CMK (cell line): ENCODE measurements at regions not wholly inside any gene's neighbourhood (a gene's known extent, or its start where the extent isn't known, plus 50 kb on each side); places are given as distances from the start of the nearest gene placed in this dataset.

Experiments
- DNase-seq: peaks from one replicate; pipeline ENCODE4 v3.0.0-alpha.2; 2010; ENCODE audit warnings: low read depth

DNA sequence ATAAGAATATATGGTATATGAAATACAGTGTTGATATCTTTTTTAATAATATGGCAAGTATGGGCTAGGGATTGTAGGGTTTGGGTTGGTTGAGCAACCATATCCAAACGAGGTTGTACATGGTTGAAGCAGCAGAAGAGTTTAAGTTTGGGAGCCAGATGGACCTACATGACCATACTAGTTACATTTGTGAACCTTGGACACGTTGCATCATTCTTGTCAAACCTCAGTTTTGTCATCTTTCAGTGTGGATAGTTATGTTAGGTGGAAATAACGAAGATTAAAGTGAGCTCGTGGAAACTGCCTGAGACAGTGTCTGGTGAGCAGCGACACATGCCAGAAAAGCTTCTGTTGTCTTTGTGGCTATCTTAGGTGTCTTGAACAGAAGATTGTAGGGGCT lies 307.1 kb upstream of the KIRREL3 start:
- DNase-seq: no peak

DNA sequence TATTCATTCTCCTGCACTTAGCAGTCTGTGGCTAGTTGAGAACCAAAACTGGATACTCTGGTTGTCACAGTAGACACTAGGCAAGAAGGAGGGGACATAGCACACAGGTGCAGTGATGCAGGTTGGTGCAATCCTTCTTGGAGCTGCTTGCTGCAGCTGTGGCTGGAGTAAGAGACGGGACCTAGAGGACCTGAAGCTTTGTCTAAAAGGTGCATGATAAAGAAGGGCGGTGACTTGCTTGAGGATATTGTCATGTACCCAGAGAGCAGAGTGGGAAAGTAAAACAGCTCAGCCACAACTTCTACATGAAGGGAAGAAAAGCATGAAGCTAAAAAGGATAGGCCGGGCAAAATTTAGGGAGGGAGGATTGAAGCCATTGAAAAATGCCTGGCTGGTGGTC lies 304.1 kb upstream of the KIRREL3 start:
- no peak for DNase-seq

DNA sequence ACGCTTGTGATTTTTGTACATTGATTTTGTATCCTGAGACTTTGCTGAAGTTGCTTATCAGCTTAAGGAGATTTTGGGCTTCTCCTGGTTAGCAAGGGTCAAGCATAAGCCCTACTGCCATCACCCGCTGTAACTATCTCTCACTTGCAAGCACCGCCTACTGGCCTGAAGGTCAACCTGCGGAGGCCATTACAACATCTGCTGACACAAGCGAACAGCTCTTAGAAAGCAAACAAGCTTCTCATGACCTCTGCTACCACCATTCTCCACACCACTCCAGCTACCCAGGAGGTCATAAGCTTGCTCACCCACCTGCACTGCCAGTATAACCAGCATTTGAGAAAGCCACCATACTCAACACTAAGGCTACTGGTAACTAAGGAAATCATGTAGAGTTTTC lies 288.4 kb upstream of the KIRREL3 start:
- DNase-seq: no peak

DNA sequence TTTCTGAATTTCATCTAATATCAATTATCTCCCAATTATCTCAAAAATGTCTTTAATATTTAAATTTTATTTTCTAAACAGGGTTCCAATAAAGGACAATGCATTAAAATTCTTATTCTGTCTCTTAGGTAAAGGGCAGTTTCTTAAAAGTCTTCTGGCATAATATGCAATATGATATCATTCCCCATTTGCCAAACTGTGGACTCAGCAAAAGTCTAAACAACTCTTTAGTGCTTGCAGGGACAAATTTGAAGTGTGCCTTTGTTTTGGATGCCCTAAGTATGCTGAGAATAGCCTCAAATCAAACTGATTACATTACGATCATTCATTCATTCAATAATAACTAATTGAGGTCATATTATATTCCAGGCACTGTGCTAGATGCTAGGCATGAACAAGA lies 281.0 kb upstream of the KIRREL3 start:
- DNase-seq: no peak

DNA sequence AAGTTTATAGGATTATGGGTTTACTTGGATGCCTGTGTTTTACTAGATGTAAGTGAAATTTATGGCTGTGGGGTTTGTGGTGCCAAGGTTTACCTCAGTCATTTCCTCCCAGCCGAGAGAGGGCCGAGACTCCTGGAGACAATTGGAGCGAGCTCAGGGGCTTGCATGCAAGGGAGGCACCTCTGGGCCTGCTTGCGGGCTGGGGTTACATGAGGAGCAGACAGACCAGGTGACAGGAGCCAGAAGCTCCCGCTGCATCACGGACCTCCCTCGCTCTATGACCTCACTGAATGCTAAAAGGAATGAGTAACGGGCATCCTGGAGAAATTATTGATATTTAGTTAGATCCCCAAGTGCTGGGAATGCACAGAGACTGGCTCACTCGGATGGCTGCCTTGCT lies 275.2 kb upstream of the KIRREL3 start:
- DNase-seq: no peak

DNA sequence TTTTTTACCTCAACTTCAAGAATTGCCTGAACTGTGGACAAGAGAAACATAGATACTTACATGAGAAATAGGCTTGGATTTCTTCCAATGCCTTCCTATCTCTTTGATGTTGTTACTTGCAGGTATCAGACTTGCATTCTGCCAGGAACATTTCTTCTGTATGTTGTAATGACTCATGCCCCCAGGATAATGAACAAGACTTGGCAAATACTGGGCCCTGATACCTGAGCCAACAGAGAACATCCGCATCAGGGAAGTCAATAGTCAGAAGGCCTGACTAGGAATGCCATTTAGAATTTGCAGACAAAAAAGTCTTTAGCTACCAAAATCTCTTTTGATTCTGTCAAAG lies 273.7 kb upstream of the KIRREL3 start:
- no peak for DNase-seq

DNA sequence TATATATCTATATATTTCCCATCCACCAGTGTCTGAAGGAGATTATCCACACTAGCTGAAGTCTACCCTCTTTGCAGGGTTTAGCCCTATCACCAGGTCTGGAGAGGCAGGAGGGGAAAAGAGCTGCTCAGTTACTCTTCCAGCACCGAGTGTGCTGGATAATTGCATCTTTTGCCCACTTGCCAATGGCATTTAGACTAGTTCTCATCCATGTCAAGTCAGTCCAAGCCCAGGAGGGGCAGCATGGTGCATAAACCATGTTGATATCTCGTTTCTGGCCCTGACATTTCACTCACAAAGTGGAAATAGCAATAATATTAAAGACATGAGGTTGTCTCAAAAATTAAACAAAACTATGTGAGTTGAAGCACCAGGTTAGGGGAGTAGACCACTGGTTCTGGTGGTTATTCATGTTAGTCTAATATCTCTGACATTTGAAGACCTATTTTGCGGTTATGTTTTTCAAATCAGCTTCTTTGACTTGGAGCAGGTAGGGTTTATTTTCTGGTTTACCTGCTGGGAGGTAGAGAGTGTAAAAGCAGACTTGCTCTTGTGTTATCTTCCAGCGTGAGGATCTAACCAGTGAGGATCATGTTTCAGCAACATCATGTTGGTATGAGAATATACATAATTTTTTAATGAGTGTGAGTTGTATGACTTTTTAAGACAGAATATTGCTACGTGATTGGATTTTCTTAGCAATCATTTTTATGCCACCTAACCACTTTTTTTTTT lies 273.2 kb upstream of the KIRREL3 start:
- no peak for DNase-seq

DNA sequence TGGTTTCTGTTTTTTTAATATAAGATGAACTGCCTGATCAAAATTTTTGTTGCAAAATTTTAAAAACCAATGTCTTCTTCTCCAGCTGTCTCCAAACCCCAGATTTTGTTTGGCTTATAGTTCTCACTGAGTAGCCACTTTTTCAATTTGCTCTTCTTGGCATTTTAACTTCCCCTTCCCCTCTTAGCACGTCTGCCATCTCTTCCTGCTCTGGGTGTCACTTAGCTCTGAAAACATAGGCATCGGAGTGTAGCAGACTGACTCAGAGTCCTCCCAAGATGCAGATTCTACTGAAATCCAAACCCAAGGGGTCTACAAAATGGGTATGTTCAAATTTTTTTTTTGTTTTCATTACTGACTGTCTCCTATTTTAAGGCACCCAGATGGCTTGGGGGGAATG lies 270.3 kb upstream of the KIRREL3 start:
- DNase-seq: no peak

DNA sequence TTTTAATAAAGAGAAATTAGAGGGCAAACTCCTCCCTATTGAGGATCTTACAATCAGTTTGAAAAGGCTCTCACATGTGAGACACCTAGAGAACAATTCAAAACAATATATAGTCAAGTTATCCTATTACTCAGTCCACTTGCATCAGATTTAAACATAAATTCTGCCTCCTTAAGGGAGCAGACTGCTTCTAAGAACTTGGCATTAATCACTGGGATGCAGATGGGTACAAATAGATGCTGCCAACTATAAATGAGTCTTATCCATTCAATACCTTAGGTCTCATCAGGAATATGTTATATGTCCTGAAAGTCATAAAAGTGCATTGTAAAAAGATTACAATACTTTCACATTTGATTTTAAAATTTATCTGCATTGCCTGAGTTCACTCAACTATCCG lies 269.3 kb upstream of the KIRREL3 start:
- no peak for DNase-seq

DNA sequence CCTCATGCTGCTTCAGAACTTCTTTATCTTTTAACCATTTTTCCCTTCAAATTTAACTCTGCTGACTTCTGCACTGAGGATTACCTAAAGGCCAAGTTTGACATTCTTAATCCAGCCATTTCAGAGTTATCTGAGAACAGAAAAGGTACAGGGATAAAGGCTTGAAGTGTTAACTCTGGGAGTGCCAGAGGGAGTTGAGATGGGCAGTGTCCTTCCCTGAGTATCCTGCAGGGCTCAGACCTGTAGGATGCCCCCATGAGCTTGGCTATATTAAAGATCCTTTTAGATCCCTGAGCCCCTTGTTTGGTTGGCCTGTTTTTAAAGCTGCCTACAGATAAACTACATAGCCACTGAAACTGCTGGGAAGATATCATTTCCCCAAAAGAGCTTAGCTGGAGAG lies 268.4 kb upstream of the KIRREL3 start:
- DNase-seq: no peak

DNA sequence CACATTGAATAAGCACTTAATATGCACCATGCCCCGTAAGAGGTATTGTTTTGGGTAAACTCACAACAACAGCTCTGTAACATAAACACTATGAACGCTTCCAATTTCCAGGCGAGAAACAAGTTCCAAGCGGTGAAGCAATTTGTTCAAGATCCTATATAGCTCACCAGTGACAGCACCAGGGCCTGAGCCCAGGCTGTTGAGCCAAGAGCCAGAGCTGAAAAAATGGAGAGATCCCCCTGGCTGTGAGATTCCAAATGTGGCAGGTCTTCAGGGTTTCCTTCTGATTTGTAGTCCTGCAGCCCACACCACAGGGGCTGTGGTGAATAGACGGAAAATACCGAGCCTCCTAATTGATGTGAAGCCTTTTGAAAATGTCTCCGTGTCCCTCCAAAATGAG lies 268.0 kb upstream of the KIRREL3 start:
- DNase-seq: no peak

DNA sequence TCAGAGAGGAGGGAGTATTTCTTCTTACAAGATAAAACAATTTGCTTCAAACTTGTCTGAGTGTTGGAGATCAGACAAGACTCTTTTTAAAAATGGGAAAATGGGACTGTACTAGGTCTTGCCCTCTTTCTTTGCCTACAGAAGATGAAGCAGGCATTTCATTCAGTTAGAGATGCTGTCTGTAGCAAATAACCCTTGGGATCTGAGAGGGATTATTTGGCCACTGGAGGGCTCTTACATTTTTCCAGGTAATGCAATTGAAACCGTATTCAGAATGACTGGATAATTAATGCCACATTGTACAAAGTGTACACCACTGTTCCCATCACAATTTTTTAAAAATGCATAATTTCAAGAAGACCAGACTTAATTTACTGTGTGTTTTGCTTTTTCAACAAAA lies 258.5 kb upstream of the KIRREL3 start:
- no peak for DNase-seq

DNA sequence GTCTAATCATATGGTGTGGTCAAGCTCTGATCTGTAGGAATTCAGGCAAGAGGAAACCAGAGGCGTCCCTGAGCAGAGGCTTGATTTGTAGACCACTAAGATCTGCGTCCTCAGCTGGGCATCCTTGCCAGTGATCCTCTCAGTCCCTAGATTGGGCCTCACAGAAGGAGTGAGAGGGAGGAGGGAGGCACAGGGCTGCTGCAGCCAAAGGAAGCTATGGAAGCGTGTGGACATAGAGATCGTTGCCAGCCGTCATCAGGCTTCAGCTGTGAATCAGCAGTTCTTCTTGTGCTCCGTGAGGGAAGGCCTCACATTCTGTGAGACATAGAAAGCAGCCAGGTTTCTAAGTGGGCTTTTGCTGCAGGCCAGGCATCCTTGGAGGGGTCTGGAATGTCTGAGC lies 254.6 kb upstream of the KIRREL3 start:
- no peak for DNase-seq

DNA sequence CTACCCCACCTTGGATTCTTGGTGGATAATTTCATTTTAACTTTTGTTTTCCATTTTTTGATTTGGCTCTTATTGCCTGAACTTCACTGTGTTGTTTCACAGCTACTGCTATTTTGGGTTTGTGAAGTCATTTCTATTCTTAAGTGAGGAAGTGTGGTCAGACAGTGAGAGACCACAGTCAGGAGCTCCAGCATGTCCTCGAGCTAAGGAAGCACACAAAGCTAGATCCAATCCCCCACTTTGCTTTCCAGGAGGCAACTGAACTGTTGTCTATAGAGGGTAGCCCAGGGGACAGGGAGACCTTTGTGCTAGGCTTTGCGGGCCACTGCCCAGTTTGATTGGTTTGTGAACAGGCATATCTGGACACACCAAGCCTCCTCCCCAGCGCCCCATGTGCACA lies 251.8 kb upstream of the KIRREL3 start:
- no peak for DNase-seq

DNA sequence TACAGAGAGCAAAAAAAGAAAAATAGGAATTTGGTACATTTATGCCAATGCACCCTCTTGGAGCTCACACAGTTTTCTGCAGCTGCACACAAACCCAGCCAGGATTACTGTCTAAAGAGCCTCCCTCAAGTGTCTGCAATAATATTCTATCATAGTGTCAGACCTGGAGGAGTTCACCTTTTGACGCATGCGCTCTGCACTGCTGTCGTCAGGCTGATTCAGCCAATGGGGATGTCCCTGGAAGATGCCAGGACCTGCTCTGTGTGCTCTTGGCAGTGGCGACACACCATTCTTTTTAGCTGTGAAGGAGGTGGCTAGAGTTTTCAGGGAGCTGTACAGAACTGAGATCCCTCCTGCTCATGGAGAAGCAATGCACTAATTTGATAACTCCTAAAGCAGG lies 249.0 kb upstream of the KIRREL3 start:
- no peak for DNase-seq

DNA sequence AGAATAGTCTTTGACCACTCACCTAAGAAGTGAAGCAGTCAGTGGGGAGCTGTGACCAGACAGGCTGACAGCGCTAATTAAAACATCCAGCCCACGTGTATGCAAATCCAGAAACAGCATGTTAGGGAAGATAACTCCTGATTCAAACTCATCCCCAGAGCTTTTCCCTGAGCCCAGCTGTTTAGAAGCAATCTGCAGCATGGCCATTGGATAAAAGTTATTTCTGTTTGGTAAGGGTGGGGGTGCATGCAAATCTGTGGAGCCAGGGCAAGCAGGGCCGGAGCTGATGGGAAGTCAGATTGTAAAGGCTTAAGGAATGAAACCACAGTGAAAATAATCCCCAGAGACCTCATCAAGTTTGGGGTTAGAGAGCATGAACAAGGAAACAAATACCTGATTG lies 247.9 kb upstream of the KIRREL3 start:
- no peak for DNase-seq

DNA sequence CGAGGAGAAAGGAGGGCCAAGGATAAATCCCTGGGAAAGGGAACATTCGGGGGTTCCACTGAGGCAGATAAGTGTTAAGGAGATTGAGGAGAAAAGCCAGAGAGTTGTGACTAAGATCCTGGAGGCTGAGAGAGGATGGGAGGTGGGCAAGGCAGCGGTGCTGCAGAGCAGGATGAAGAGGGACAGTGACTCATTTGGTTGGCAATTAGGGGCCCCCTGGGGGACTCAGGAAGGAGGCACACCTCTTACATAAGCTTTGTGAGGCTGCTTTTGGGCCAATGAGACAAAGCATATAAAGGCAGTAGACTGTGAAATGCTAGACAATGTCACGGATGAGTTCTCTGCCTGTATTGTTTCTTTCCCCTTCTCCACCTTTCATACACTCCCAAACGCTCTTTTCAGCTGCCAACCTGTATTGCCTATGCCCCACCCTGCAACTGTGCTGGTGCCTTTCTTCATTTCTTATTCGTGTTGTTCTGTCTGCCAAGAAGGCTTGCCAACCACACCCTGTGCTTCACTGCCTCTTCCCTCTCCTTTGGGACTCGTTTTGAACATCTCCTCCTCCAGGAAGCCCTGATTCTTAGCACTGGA lies 246.8 kb upstream of the KIRREL3 start:
- no peak for DNase-seq

DNA sequence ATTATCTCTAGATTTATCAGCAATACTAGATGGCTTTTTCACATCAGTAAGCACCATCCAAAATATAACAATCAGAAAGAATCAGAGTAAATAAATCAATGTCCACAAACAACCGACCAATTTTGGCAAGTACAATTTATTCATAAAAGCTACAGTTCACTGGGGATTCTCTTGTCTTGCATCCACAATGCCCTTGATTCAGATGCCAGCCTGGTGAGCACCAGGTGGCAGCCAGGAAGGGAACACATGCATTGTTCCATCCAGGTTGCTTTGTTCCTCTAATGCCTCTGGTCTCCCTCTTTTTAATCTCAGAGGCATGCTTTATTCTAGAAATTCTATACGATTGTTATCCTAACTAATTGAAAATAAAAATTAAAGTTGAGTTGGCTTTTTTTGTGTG lies 242.1 kb upstream of the KIRREL3 start:
- no peak for DNase-seq

DNA sequence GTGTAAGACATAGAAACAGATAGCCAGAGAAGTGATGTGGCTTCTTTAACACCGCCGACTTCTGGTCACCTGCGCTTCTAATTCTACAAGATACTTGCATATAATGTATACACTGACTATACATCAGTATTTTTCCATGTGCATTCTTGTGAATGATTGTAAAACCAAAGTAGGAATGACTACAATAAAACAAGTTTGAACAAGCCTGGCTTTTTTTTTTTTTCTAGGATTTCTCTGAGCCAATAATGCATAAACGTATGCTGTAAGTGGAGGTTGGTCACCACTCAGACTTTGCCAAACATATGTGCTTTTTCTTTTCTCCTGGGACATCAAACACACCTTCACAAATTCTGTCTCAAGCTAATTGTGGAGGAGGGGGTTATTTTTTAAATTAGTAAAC lies 237.8 kb upstream of the KIRREL3 start:
- DNase-seq: no peak

DNA sequence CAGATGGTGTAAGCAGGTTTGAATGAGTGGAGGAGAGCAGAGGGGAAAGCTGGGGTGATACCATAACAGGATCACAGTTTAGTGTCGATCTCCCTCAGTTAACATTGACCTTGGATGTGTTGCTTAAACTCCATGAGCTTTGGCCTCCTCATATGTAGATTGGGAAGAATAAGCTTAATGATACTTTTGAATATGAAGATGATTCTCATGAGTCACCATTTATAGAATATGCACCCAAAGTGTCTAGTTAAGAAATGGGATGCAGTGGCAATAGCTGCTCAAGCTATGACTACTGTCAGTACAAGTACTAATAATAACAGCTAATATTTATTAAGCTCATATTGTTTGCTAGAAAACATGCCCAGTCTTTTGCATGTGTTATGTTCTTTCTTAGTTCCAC lies 236.2 kb upstream of the KIRREL3 start:
- DNase-seq: no peak

DNA sequence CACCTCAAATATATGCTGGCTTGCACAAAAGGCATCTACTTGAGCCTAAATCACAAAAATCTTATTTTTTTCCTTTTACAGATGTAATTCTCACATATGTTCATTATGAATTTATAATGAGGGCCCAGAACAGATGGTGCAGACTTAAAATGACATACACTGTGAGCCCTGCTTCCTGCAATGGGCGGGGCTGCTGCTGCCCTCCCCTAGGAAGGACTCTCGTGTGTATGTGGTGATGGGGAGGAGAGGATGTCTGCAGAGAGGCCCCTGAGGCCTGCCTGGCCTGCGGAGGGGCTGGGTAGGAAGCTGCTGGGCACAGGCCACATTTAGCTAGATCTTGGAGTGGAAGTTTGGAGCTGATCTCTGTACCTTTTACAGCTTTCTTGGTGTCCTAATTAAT lies 233.4 kb upstream of the KIRREL3 start:
- no peak for DNase-seq

DNA sequence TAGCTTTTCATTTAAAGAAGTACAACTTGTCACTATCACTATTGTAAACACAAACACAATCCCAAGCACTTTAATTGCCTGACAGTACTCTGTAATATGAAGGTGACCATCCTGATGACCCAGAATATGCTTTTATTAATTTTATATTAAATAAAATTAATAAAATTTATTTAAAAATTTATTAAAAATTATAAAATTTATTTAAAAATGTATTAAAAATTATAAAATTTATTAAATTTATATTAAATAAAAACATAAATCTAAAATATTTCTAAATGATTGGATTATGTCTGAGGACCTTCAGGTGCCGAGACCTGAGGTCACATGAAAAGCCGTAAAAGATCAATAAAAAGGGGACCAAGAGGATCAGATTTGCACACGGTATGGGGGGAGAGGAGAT lies 229.8 kb upstream of the KIRREL3 start:
- no peak for DNase-seq

DNA sequence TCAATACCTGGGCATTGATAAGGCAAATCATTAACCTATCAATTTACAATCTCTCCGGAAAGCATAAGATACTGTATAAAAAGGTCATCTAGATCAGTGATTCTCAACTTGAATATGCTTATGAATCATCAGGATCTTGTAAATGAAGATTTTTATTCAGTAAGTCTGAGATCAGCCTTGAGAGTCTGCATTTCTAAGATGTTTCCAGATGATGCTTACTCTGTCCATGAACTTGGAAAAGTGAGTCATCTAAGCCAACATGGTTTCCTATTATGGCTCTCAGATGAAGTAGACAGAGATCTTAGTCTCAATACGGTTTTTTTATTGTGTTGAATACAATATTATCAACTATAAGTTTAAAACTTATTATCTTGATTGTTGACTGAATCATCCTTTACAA lies 226.4 kb upstream of the KIRREL3 start:
- DNase-seq: no peak

DNA sequence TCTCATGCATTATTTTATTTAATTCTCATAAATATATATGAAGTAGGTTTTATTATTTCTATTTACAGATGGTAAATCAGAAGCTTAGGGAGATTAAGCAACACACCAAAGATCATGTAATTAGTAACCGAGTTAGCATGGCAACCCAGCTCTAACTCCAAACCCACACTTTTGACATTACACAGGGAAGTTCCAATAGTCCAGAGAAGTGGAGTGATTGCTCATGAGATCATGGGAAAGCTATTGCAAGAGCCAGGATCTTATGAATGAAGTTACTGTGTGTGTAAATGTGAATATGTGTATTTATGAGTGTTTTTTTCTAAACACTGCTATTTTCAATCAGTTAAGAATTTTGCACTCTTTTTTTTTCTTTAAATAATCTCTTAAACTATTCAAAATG lies 225.8 kb upstream of the KIRREL3 start:
- no peak for DNase-seq

DNA sequence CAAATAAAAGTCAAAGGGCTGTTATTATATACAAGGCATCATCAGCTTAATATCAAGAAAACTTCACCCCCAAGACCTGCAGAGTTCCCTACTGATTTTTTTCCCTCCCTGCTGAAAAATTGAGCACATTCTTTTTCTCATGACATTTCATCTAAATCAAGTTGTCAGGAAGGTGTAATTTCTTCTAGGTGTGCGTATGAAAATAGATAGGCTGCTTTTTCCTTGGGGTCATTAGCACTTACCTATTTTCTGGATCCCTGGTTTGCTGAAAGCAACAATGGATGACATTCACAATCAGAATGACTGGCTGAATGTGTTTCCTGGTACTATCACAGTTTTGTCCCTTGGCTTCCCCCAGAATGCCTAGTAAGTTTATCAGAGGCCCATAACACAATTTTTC lies 225.0 kb upstream of the KIRREL3 start:
- DNase-seq: no peak
